A549 (cell line): ENCODE measurements at regions not wholly inside any gene's neighbourhood (a gene's known extent, or its start where the extent isn't known, plus 50 kb on each side); places are given as distances from the start of the nearest gene placed in this dataset.

Source experiments
- ESRRA ChIP-seq: fragments of 150-350 bp; IDR thresholded peaks from 2 replicates; pipeline ENCODE4 v1.6.1; 2014; ENCODE audit warnings: mild to moderate bottlenecking, low read length, borderline replicate concordance
- ZNF302 ChIP-seq: fragments of 250-450 bp; sonication (Bioruptor Pico); IDR thresholded peaks from 2 replicates; pipeline ENCODE4 v1.9.0; 2021; ENCODE audit warnings: inconsistent platforms, mild to moderate bottlenecking, moderate library complexity
- TF ChIP-seq, protein P1 (sequence below): fragments of >200 bp; sonication (Bioruptor Twin); formaldehyde crosslinking; IDR thresholded peaks from 3 replicates; pipeline ENCODE4 v1.5.1; 2016

- TF ChIP-seq, protein P1, sequence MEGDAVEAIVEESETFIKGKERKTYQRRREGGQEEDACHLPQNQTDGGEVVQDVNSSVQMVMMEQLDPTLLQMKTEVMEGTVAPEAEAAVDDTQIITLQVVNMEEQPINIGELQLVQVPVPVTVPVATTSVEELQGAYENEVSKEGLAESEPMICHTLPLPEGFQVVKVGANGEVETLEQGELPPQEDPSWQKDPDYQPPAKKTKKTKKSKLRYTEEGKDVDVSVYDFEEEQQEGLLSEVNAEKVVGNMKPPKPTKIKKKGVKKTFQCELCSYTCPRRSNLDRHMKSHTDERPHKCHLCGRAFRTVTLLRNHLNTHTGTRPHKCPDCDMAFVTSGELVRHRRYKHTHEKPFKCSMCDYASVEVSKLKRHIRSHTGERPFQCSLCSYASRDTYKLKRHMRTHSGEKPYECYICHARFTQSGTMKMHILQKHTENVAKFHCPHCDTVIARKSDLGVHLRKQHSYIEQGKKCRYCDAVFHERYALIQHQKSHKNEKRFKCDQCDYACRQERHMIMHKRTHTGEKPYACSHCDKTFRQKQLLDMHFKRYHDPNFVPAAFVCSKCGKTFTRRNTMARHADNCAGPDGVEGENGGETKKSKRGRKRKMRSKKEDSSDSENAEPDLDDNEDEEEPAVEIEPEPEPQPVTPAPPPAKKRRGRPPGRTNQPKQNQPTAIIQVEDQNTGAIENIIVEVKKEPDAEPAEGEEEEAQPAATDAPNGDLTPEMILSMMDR: no peak
- TF ChIP-seq ESRRA (no peak), ZNF302 (CRISPR knock-in tag) (no peak)
Measured at GRCh38 chr18:76727589-76727988, 94.8 kb upstream of the ZNF236 start.
